ENCODE measurements at regions not wholly inside any gene's neighbourhood (a gene's known extent, or its start where the extent isn't known, plus 50 kb on each side); places are given as distances from the start of the nearest gene placed in this dataset.

DNA sequence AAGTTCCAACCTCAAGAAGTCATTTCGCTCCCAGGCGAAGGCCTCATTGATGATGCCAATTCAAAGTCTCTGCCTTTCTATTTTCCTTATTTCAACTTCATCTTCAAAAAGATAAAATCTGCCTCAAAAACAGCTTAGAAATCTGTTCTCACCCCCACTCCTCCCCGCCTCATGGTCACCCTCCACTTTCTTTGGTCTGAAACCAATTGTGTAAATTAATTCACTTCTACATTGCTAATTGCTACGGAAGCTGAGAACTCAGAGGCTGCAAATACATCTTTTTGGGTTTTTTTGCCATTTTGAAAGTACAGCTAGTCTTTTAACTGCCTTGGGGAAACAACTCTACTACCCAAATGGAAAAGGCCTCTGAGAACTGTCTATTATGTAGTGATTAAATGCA is 350.0 kb upstream of the SLC24A2 start:
- no peak overlapping the region for H3K14ac ChIP-seq (ENCODE audit: insufficient read length)
- no peak overlapping the region for H4K5ac ChIP-seq (ENCODE audit: insufficient read length, low read depth, low read length)
- no peak overlapping the region for H3K4me2 ChIP-seq (ENCODE audit: insufficient read depth in 1 of 2, low read depth in 2 of 2, low read length in 2 of 2)
- H3K23ac ChIP-seq (ENCODE audit: insufficient read length) = no peak overlapping the region
- no peak overlapping the region for H3K4ac ChIP-seq (replicated peaks; ENCODE audit: insufficient read length, low read depth, low read length)
- H2AFZ ChIP-seq (ENCODE audit: low read length) = no peak overlapping the region
- no peaks in the 10 kb centered on the region for H4K20me1 ChIP-seq (replicated peaks in 1 of 2; ENCODE audit: control insufficient read depth in 1 of 2, insufficient read depth in 2 of 2, low read length in 2 of 2)
- H3K27ac ChIP-seq (ENCODE audit: low read depth, low read length) = no peak overlapping the region
- no peak for TF ChIP-seq FOSL1 (IDR thresholded peaks at IDR 0.05; ENCODE audit: insufficient read depth, low read depth, low read length)
- TF ChIP-seq HDAC6 (IDR thresholded peaks at IDR 0.05; ENCODE audit: low read depth, low read length) = no peak
- TF ChIP-seq ZNF274 (IDR thresholded peaks at IDR 0.05; ENCODE audit: borderline replicate concordance, extremely low read depth, low read length) = no peak
- TF ChIP-seq MAX (IDR thresholded peaks at IDR 0.05) = no peak
- TF ChIP-seq HDAC2 (IDR thresholded peaks at IDR 0.05; ENCODE audit: borderline replicate concordance in 1 of 2, low read depth in 2 of 2, low read length in 2 of 2) = no peak
- H3K27me3 ChIP-seq (replicated peaks in 1 of 4; ENCODE audit: control insufficient read depth in 3 of 4, extremely low read depth in 1 of 4, insufficient read depth in 3 of 4, low read length in 3 of 4) = no peaks in the 10 kb centered on the region
- H4K91ac ChIP-seq (replicated peaks; ENCODE audit: insufficient read length, low read length) = no peak overlapping the region
- no peak overlapping the region for H3K18ac ChIP-seq (ENCODE audit: extremely low read depth, low read length)
- no peak overlapping the region for H4K8ac ChIP-seq (ENCODE audit: extremely low read depth, insufficient read depth, low read length)
- H2BK20ac ChIP-seq (ENCODE audit: low read length) = no peak overlapping the region
- H2BK12ac ChIP-seq (ENCODE audit: low read depth, low read length) = no peak overlapping the region
- no peak overlapping the region for H3K4me3 ChIP-seq (ENCODE audit: extremely low read depth in 1 of 4, insufficient read depth in 2 of 4, low read depth in 3 of 4, low read length in 4 of 4)
- H3K9me3 ChIP-seq (ENCODE audit: insufficient read depth in 2 of 2, low read depth in 1 of 2, low read length in 1 of 2) = no peaks in the 10 kb centered on the region
- 87% methylated on average over 4 of the region's 4 CpGs; no CpG with 5 or more reads in 1 of the 2 experiments for WGBS, 2 experiments (ENCODE audit: extremely low coverage in 1 of 2, insufficient coverage in 1 of 2, insufficient read length in 1 of 2, insufficient replicate concordance in 2 of 2, low coverage in 1 of 2, low lambda C conversion rate in 2 of 2, missing lambda C conversion rate in 1 of 2)
- H3K9ac ChIP-seq (replicated peaks in 1 of 4; ENCODE audit: extremely low read depth in 1 of 4, low read depth in 3 of 4, low read length in 3 of 4) = no peak overlapping the region
- H3K79me1 ChIP-seq (ENCODE audit: low read depth, low read length) = no peaks in the 10 kb centered on the region
- FAIRE-seq (no peak), DNase-seq (ENCODE audit: low read depth in 1 of 2, low spot score in 2 of 2) (no peak)
- no peak overlapping the region for H2BK120ac ChIP-seq (replicated peaks; ENCODE audit: low read depth, low read length)
- no peak overlapping the region for H3K56ac ChIP-seq (replicated peaks; ENCODE audit: insufficient read length, low read depth, low read length)
- no peak overlapping the region for H2BK15ac ChIP-seq (ENCODE audit: low read length)
- no peaks in the 10 kb centered on the region for H3K36me3 ChIP-seq (ENCODE audit: control insufficient read depth in 2 of 4, insufficient read depth in 4 of 4, low read length in 3 of 4)
- peaks cover 0 to 5% (median under 1%) of the 10 kb centered on the region in 4 experiments; a peak in 2 of 7 replicates for H3K4me1 ChIP-seq (replicated peaks in 1 of 4; ENCODE audit: control insufficient read depth in 3 of 4, insufficient read depth in 4 of 4, low read length in 3 of 4)
- H3K79me2 ChIP-seq (ENCODE audit: control insufficient read depth in 1 of 2, insufficient read depth in 2 of 2, low read length in 2 of 2) = no peaks in the 10 kb centered on the region
- ChIA-PET POLR2A (ENCODE audit: partially characterized antibody) (no interaction called here), CTCF (ENCODE audit: partially characterized antibody) (interaction anchor here (1.2 to 1.9 kb wide), 5 partner anchors 10 to 42 kb away, joined by 4 to 6 read pairs (median 4); no protein-coding TSS in a partner anchor)
- no peak overlapping the region for H2BK5ac ChIP-seq (ENCODE audit: low read depth, low read length)
- no peak overlapping the region for H2AK5ac ChIP-seq (ENCODE audit: low read depth, low read length)
- no peaks in the 10 kb centered on the region for H3K23me2 ChIP-seq (ENCODE audit: low read depth, low read length)

Data from H1 (cell line).